MM.1S (cell line): ENCODE measurements at regions not wholly inside any gene's neighbourhood (a gene's known extent, or its start where the extent isn't known, plus 50 kb on each side); places are given as distances from the start of the nearest gene placed in this dataset.
A peak's percentile ranks its signal among the peaks of the same experiment; 100 is the strongest.

ENCODE experiments used
- DNase-seq: peaks from one replicate; pipeline ENCODE4 v3.0.0-alpha.2; 2015
- H2AFZ ChIP-seq: fragments of 300-600 bp; sonication (generic); 2 replicates; pipeline ENCODE4 v1.6.0; 2016; ENCODE audit warnings: antibody characterized with exemption, low read length
- H3F3A ChIP-seq: fragments of 300-600 bp; sonication (generic); 2 replicates; pipeline ENCODE4 v1.6.1; 2016; ENCODE audit warnings: mild to moderate bottlenecking, antibody characterized with exemption, low read length, moderate library complexity, mixed read lengths; ENCODE audit not compliant: insufficient read depth
- H3K27ac ChIP-seq: fragments of 300-600 bp; sonication (generic); 2 replicates; pipeline ENCODE4 v1.5.1; 2016; ENCODE audit warnings: mild to moderate bottlenecking, low read length
- H3K27me3 ChIP-seq: fragments of 300-600 bp; sonication (generic); replicated peaks from 2 replicates; pipeline ENCODE4 v1.6.0; 2016; ENCODE audit warnings: low read length; ENCODE audit not compliant: insufficient read depth
- H3K36me3 ChIP-seq: fragments of 300-600 bp; sonication (generic); replicated peaks from 2 replicates; pipeline ENCODE4 v1.6.1; 2016; ENCODE audit warnings: mild to moderate bottlenecking, low read length, mixed read lengths; ENCODE audit not compliant: insufficient read depth
- H3K4me1 ChIP-seq: fragments of 300-600 bp; sonication (generic); 2 replicates; pipeline ENCODE4 v1.6.1; 2016; ENCODE audit warnings: low read length, mixed read lengths
- H3K4me2 ChIP-seq: fragments of 300-600 bp; sonication (generic); 2 replicates; pipeline ENCODE4 v1.6.0; 2016; ENCODE audit warnings: low read depth, low read length
- H3K4me3 ChIP-seq: fragments of 300-600 bp; sonication (generic); 2 replicates; pipeline ENCODE4 v1.5.1; 2016; ENCODE audit warnings: low read length, mixed read lengths
- H3K79me2 ChIP-seq: fragments of 300-600 bp; sonication (generic); 2 replicates; pipeline ENCODE4 v1.6.1; 2016; ENCODE audit warnings: mixed run types, low read length, mixed read lengths
- H3K9ac ChIP-seq: fragments of 300-600 bp; sonication (generic); 2 replicates; pipeline ENCODE4 v1.6.1; 2016; ENCODE audit warnings: low read length, mixed read lengths
- H3K9me2 ChIP-seq: fragments of 300-600 bp; sonication (generic); replicated peaks from 2 replicates; pipeline ENCODE4 v1.6.1; 2016; ENCODE audit warnings: mild to moderate bottlenecking, low read length, mixed read lengths; ENCODE audit not compliant: insufficient read depth
- H3K9me3 ChIP-seq: fragments of 300-600 bp; sonication (generic); replicated peaks from 2 replicates; pipeline ENCODE4 v1.6.1; 2016; ENCODE audit warnings: mild to moderate bottlenecking, low read length, mixed read lengths; ENCODE audit not compliant: insufficient read depth
- H4K20me1 ChIP-seq: fragments of 300-600 bp; sonication (generic); 2 replicates; pipeline ENCODE4 v1.6.1; 2016; ENCODE audit warnings: mild to moderate bottlenecking, low read length, moderate library complexity, mixed read lengths; ENCODE audit not compliant: insufficient read depth
- CTCF ChIP-seq: fragments of 300-600 bp; sonication (generic); IDR thresholded peaks from 2 replicates; pipeline ENCODE4 v1.5.1; 2016; ENCODE audit warnings: antibody characterized with exemption, low read length, mixed read lengths
- EZH2 ChIP-seq: fragments of 300-600 bp; sonication (generic); optimal IDR thresholded peaks from 2 replicates; pipeline ENCODE3; 2017; ENCODE audit warnings: low read depth, mild to moderate bottlenecking, antibody characterized with exemption, low read length, mixed read lengths
- EZH2phosphoT487 ChIP-seq: fragments of 300-600 bp; sonication (generic); IDR thresholded peaks from 2 replicates; pipeline ENCODE4 v1.6.1; 2018; ENCODE audit warnings: antibody characterized with exemption, low read length

- Histone ChIP-seq H3K27ac (peak overlapping the region; percentile 43; the same call in 1 of the 2 replicates), H3F3A (peaks cover 6% of the 10 kb centered on the region), H3K9ac (peak overlapping the region; percentile 19; the same call in 1 of the 2 replicates), H3K9me2 (no peaks in the 10 kb centered on the region), H4K20me1 (no peaks in the 10 kb centered on the region), H3K36me3 (no peaks in the 10 kb centered on the region), H3K4me3 (peak overlapping the region; percentile 29; the same call in 1 of the 2 replicates), H2AFZ (peak overlapping the region; percentile 87), H3K9me3 (no peaks in the 10 kb centered on the region), H3K27me3 (no peaks in the 10 kb centered on the region), H3K4me1 (peaks cover 16% of the 10 kb centered on the region), H3K79me2 (no peaks in the 10 kb centered on the region), H3K4me2 (peak overlapping the region; percentile 62)
- no peak for TF ChIP-seq EZH2
- no peak for TF ChIP-seq CTCF
- peak; percentile 71 for DNase-seq
Measured at GRCh38 chr7:24441314-24442027, 131.8 kb upstream of the PALS2 start.

- peak; percentile 18 for DNase-seq
- Histone ChIP-seq H3K79me2 (no peaks in the 10 kb centered on the region), H3K9me2 (no peaks in the 10 kb centered on the region), H2AFZ (peak overlapping the region; percentile 87), H3K4me3 (peak overlapping the region; percentile 29; the same call in 1 of the 2 replicates), H3K4me2 (peak overlapping the region; percentile 62), H3K4me1 (peaks cover 16% of the 10 kb centered on the region), H4K20me1 (no peaks in the 10 kb centered on the region), H3K9ac (peak overlapping the region; percentile 19; the same call in 1 of the 2 replicates), H3K36me3 (no peaks in the 10 kb centered on the region), H3K27ac (peak overlapping the region; percentile 43; the same call in 1 of the 2 replicates), H3K9me3 (no peaks in the 10 kb centered on the region), H3K27me3 (no peaks in the 10 kb centered on the region), H3F3A (peaks cover 6% of the 10 kb centered on the region)
- TF ChIP-seq EZH2phosphoT487 = no peak
- TF ChIP-seq EZH2 = no peak
- no peak for TF ChIP-seq CTCF
Measured at GRCh38 chr7:24442170-24442777, 131.0 kb upstream of the PALS2 start.

DNA sequence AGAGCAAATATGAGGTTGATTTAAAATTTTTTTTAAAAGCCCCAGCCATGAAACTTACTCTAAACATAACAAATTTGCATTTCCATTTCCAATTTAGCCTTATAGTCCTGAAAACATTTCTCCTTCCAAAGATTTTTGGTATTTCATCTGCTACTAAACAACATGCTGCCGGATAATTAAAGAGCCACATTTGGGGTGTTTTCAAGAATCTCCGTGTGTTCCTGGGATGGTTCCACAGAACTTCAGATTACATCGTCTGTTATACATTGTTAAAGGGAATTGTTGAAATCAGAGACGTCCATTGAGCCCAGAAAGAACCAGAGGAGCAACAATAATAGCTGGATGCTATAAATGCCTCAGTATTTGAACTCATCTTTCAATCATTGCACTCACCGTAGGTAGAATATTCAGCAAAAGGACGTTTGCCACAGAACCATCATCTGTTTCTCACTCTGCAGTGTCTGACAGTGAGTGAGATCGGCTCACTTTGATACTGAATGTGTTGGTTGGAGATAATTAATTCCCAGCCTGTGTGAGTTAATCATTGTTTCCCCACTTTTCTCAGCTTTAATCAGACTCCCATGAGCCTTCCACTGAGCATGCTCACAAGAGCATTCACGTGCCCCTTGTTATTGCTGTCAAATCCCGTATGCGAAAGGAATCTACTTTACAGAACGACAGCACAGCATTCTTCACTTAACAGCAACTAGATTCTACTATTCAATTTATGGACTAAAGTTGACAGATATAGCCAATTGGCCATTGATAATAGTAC, 128.4 kb upstream of the PALS2 start:
- no peak for DNase-seq
- Histone ChIP-seq H3K36me3 (no peaks in the 10 kb centered on the region), H3K27ac (no peak overlapping the region), H3K9me2 (no peaks in the 10 kb centered on the region), H3K9ac (no peak overlapping the region), H3F3A (peaks cover 6% of the 10 kb centered on the region), H3K4me1 (peaks cover 16% of the 10 kb centered on the region), H3K4me3 (no peak overlapping the region), H4K20me1 (no peaks in the 10 kb centered on the region), H2AFZ (no peak overlapping the region), H3K9me3 (no peaks in the 10 kb centered on the region), H3K27me3 (no peaks in the 10 kb centered on the region), H3K4me2 (no peak overlapping the region), H3K79me2 (no peaks in the 10 kb centered on the region)
- no peak for TF ChIP-seq CTCF
- TF ChIP-seq EZH2 = no peak
- no peak for TF ChIP-seq EZH2phosphoT487
